ENCODE measurements at regions not wholly inside any gene's neighbourhood (a gene's known extent, or its start where the extent isn't known, plus 50 kb on each side); places are given as distances from the start of the nearest gene placed in this dataset.

- FAIRE-seq (no peak), DNase-seq (ENCODE audit: extremely low spot score, insufficient read length, low read depth) (no peak)
Measured at GRCh38 chr12:123044351-123044750, 63.9 kb downstream of the ARL6IP4 start.

GRCh38 chr12:123043536-123044001, 63.1 kb downstream of the ARL6IP4 start:
- peak; percentile 71 for FAIRE-seq

GRCh38 chr12:123042833-123043232, 62.4 kb downstream of the ARL6IP4 start:
- FAIRE-seq (no peak), DNase-seq (ENCODE audit: extremely low spot score, insufficient read length, low read depth) (no peak)

More at GRCh38 chr12:123043536-123044001, 63.1 kb downstream of the ARL6IP4 start:
- peak; percentile 15 for DNase-seq (ENCODE audit: extremely low spot score, insufficient read length, low read depth)

- DNase-seq (ENCODE audit: extremely low spot score, insufficient read length, low read depth) (no peak), FAIRE-seq (no peak)
Measured at GRCh38 chr12:123041811-123042655, 61.6 kb downstream of the ARL6IP4 start.

- FAIRE-seq (no peak), DNase-seq (ENCODE audit: extremely low spot score, insufficient read length, low read depth) (no peak)
Measured at GRCh38 chr12:123041042-123041531, 60.6 kb downstream of the ARL6IP4 start.

GRCh38 chr12:123040106-123040505, 59.6 kb downstream of the ARL6IP4 start:
- DNase-seq (ENCODE audit: extremely low spot score, insufficient read length, low read depth): no peak

GRCh38 chr12:123038966-123039365, 58.5 kb downstream of the ARL6IP4 start:
- FAIRE-seq: no peak
- no peak for DNase-seq (ENCODE audit: extremely low spot score, insufficient read length, low read depth)

More at GRCh38 chr12:123040106-123040505, 59.6 kb downstream of the ARL6IP4 start:
- FAIRE-seq: no peak

DNA sequence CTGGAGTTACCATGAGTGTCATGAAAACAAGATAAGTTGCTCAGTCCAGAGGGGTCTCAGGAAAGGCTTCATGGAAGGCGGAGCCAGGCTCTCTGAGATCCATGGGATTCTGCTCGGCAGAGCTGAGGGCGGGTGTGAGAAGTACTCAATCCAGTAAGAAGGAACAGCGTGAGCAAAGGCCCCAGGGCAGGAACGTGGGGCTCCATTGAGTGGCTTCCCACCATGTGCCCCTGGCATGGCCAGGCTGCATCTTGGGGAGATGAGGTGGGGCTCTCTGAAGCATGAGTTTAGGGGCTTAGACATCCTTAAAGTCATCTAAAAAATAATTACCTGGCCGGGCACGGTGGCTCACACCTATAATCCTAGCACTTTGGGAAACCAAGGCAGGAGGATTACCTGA, 58.0 kb downstream of the ARL6IP4 start:
- no peak for DNase-seq (ENCODE audit: extremely low spot score, insufficient read length, low read depth)
- FAIRE-seq: no peak

- FAIRE-seq (no peak), DNase-seq (ENCODE audit: extremely low spot score, insufficient read length, low read depth) (no peak)
Measured at GRCh38 chr12:123037791-123038190, 57.3 kb downstream of the ARL6IP4 start.

DNA sequence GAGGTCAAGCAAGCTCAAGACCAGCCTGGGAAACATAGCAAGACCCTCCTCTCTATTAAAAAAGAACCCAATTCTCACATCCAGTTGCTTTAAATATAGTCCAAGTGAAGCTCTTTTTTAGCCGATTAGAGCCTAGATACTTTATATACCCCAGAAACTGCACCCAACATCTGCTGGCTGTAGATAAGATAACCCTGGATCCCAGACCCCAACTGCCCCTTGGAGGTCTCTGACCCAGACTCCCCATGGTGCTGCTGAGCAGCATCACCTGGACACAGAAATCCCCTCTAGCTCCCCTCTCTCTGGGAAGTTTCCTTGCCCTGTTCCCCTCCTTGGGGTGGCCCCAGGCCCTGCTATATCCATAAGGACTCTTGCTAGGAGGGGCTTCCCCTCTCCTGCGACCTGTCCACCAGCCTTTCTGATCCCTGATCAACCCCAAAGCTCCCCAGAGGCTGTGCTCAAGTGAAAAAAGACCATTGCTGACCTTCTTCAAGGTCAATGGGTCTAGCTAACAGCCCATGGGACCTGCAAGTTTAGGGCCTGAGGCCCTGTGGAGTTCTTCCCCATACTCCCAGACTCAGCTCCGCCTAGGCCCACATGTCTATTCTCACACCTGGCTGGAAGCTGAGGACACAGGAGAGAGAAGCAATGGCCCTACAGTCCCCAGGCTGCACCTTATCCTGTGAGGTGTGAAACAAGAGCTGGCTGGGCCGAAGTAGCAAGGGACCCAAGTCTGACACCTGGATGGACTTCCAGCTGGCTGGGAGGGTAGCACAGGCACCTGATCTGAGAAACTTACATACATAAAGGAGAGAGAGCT, 56.2 kb downstream of the ARL6IP4 start:
- DNase-seq (ENCODE audit: extremely low spot score, insufficient read length, low read depth) (no peak), FAIRE-seq (no peak)

GRCh38 chr12:123035841-123036240, 55.4 kb downstream of the ARL6IP4 start:
- FAIRE-seq (no peak), DNase-seq (ENCODE audit: extremely low spot score, insufficient read length, low read depth) (no peak)

DNA sequence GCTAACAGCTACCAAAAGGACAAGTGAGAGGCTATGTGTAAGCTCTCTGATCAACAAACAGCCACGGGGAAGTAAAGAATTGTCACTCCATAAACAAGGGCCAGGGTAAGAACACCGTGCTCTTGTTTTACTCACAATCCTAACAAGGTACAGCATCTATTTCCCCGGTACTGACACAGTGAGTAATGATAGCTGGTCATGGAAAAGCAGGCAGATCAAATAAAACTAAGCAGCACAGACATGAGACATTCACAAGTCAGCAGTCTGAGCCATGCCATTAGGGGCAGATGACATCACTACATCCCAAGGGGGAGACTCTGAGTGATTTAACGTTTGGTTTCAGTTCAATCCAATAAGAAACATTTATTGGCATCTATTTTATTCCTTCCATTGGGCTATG, 54.4 kb downstream of the ARL6IP4 start:
- no peak for FAIRE-seq
- DNase-seq (ENCODE audit: extremely low spot score, insufficient read length, low read depth): no peak

DNA sequence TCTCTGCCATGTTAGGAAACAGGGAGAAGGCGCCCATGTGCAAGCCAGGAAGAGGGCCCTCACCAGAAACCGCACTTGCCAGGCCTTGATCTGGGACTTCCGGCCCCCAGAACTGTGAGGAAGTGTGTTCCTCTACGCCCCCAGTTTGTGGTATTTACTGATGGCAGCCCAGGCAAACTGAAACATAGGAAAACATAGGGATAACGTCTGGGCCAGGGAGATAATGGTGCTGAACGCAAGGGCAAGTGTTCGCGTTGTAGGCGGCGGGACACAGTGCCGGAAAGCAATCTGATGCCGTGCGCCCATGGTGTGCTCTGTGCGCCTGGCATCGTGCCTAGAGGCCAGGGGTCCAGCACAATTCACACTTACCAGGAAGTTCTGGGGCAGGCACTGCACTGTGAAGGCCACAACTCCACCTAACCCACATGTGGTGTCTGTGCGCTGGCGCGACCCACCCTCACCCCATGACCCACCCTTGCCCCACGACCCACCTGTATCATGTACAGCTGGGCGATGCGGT, 53.6 kb downstream of the ARL6IP4 start:
- FAIRE-seq (no peak), DNase-seq (ENCODE audit: extremely low spot score, insufficient read length, low read depth) (no peak)

- FAIRE-seq (no peak), DNase-seq (ENCODE audit: extremely low spot score, insufficient read length, low read depth) (no peak)
Measured at GRCh38 chr12:123033392-123034021, 53.0 kb downstream of the ARL6IP4 start.

- FAIRE-seq (no peak), DNase-seq (ENCODE audit: extremely low spot score, insufficient read length, low read depth) (no peak)
Measured at GRCh38 chr12:123032736-123033391, 52.4 kb downstream of the ARL6IP4 start.
